Sigmoid colon (tissue), 6 donors: ENCODE measurements at regions not wholly inside any gene's neighbourhood (a gene's known extent, or its start where the extent isn't known, plus 50 kb on each side); places are given as distances from the start of the nearest gene placed in this dataset.

Experiments used
- DNase-seq: peaks from one replicate; pipeline ENCODE4 v3.0.0-alpha.2; 2019
- H3K27ac ChIP-seq, 4 donors: fragments of 200-600 bp; sonication (generic); one replicate each; pipeline ENCODE4 v1.5.1; 2016 to 2019; ENCODE audit warnings: mild to moderate bottlenecking in 1 of 4
- H3K27me3 ChIP-seq, 3 donors: fragments of 200-600 bp; sonication (generic); one replicate each; pipeline ENCODE4 v1.5.1; 2019; ENCODE audit warnings: mild to moderate bottlenecking in 1 of 3
- H3K36me3 ChIP-seq, 4 donors: fragments of 200-600 bp; sonication (generic); one replicate each; pipeline ENCODE4 v1.5.1; 2016 to 2019
- H3K4me1 ChIP-seq, 4 donors: fragments of 200-600 bp; sonication (generic); one replicate each; pipeline ENCODE4 v1.5.1; 2017 to 2019
- H3K4me3 ChIP-seq, 4 donors: fragments of 200-600 bp; sonication (generic); one replicate each; pipeline ENCODE4 v1.5.1; 2017 to 2019; ENCODE audit warnings: mild to moderate bottlenecking in 2 of 4, moderate library complexity in 1 of 4
- H3K9me3 ChIP-seq, 4 donors: fragments of 200-600 bp in 3 of 4; sonication (generic) in 3 of 4; one replicate each; pipeline versions ENCODE4 v1.5.1 to v1.6.1; 2013 to 2019
- CTCF ChIP-seq, 4 experiments: fragments of 450-650 bp in 3 of 4; fragments of 200-600 bp in 1 of 4; IDR thresholded peaks; one replicate each; pipeline ENCODE4 v1.5.1; 2016 to 2019; ENCODE audit warnings: antibody characterized with exemption in 4 of 4, mild to moderate bottlenecking in 3 of 4, moderate library complexity in 2 of 4
- EP300 ChIP-seq, 4 donors: sonication (generic); formaldehyde crosslinking; IDR thresholded peaks; one replicate each; pipeline ENCODE4 v1.6.1; 2017; ENCODE audit warnings: antibody characterized with exemption in 4 of 4
- POLR2A ChIP-seq, 2 donors: fragments of 450-650 bp; IDR thresholded peaks; one replicate each; pipeline ENCODE4 v1.6.1; 2016; ENCODE audit warnings: antibody characterized with exemption in 2 of 2, mild to moderate bottlenecking in 2 of 2, moderate library complexity in 2 of 2
- POLR2AphosphoS5 ChIP-seq, 4 donors: sonication (generic); formaldehyde crosslinking; IDR thresholded peaks; one replicate each; pipeline ENCODE4 v1.6.1; 2017; ENCODE audit warnings: antibody characterized with exemption in 4 of 4
- WGBS, 2 donors: extraction: QIAGEN DNeasy Blood & Tissue Kit; methylation state at CpG; one replicate each; pipeline ENCODE4 v1.1.7; 2013; 5-methylcytosine and 5-hydroxymethylcytosine counted together
- intact Hi-C: fragments of 100-400 bp; cut with DNase I; formaldehyde crosslinking; loops from one replicate; pipeline ENCODE4 v1.15.1; 2023
- donor health status: healthy with polysubstance abuse.
- donor health status: healthy.

- DNase-seq, result no peak
- Histone ChIP-seq H3K27me3 (no peaks in the 10 kb centered on the region), H3K36me3 (no peaks in the 10 kb centered on the region), H3K4me3 (no peak overlapping the region), H3K9me3 (peaks cover 0 to 1% (median 0%) of the 10 kb centered on the region in 4 donors), H3K4me1 (peaks cover 0 to 40% (median 35%) of the 10 kb centered on the region in 4 donors), H3K27ac (peak overlapping the region; percentile 23 to 78 (median 66))
- WGBS, 2 donors, result 91 to 96% methylated on average over 8 of the region's 8 CpGs
- TF ChIP-seq POLR2AphosphoS5 (IDR thresholded peaks at IDR 0.05), result no peak
- intact Hi-C loops, result no loop called here
Observed at GRCh38 chr15:70329179-70329578, 231.5 kb upstream of the TLE3 start.

GRCh38 chr15:70328679-70329115 is 231.0 kb upstream of the TLE3 start:
- intact Hi-C loops, result no loop called here
- H3K4me1 ChIP-seq, result peaks cover 0 to 45% (median 40%) of the 10 kb centered on the region in 4 donors
- no peaks in the 10 kb centered on the region for H3K27me3 ChIP-seq
- H3K9me3 ChIP-seq, result no peaks in the 10 kb centered on the region
- no peak for TF ChIP-seq POLR2AphosphoS5 (IDR thresholded peaks at IDR 0.05)
- no peak for TF ChIP-seq EP300 (IDR thresholded peaks at IDR 0.05)
- no peak for TF ChIP-seq CTCF (IDR thresholded peaks at IDR 0.05)
- TF ChIP-seq POLR2A (IDR thresholded peaks at IDR 0.05), result no peak
- DNase-seq, result no peak
- no peaks in the 10 kb centered on the region for H3K36me3 ChIP-seq
- H3K27ac ChIP-seq, result peak overlapping the region; percentile 23 to 78 (median 66)
- 67 to 69% methylated on average over 3 of the region's 3 CpGs for WGBS, 2 donors
- H3K4me3 ChIP-seq, result no peak overlapping the region

GRCh38 chr15:70327856-70328678 is 230.3 kb upstream of the TLE3 start:
- peak; percentile 83 for DNase-seq
- no peak overlapping the region for H3K4me3 ChIP-seq
- intact Hi-C loops, result no loop called here
- WGBS, 2 donors, result 30 to 63% methylated on average over 8 of the region's 8 CpGs
- no peaks in the 10 kb centered on the region for H3K27me3 ChIP-seq
- TF ChIP-seq POLR2AphosphoS5 (IDR thresholded peaks at IDR 0.05) (no peak), CTCF (IDR thresholded peaks at IDR 0.05) (no peak), POLR2A (IDR thresholded peaks at IDR 0.05) (no peak), EP300 (IDR thresholded peaks at IDR 0.05) (no peak)
- no peaks in the 10 kb centered on the region for H3K36me3 ChIP-seq
- H3K9me3 ChIP-seq, result no peaks in the 10 kb centered on the region
- peak overlapping the region; percentile 24 to 78 (median 66) for H3K27ac ChIP-seq
- H3K4me1 ChIP-seq, result peaks cover 0 to 52% (median 46%) of the 10 kb centered on the region in 4 donors

- TF ChIP-seq CTCF (IDR thresholded peaks at IDR 0.05), result no peak
- TF ChIP-seq EP300 (IDR thresholded peaks at IDR 0.05), result no peak
- TF ChIP-seq POLR2A (IDR thresholded peaks at IDR 0.05), result no peak
- TF ChIP-seq POLR2AphosphoS5 (IDR thresholded peaks at IDR 0.05), result no peak
- DNase-seq, result no peak
- H3K27ac ChIP-seq, result peak overlapping the region; percentile 24 to 78 (median 66)
- no peaks in the 10 kb centered on the region for H3K36me3 ChIP-seq
- 71 to 92% methylated on average over 3 of the region's 3 CpGs for WGBS, 2 donors
- intact Hi-C loops, result no loop called here
- H3K9me3 ChIP-seq, result no peaks in the 10 kb centered on the region
- peaks cover 0 to 58% (median 53%) of the 10 kb centered on the region in 4 donors for H3K4me1 ChIP-seq
- H3K4me3 ChIP-seq, result no peak overlapping the region
- H3K27me3 ChIP-seq, result no peaks in the 10 kb centered on the region
Observed at GRCh38 chr15:70327328-70327855, 229.7 kb upstream of the TLE3 start.
